HepG2 (cell line): ENCODE measurements at regions not wholly inside any gene's neighbourhood (a gene's known extent, or its start where the extent isn't known, plus 50 kb on each side); places are given as distances from the start of the nearest gene placed in this dataset.

ENCODE experiments used
- ATAC-seq: fragments of 200-7000 bp; cut with Tn5 transposase; 3 replicates; pipeline ENCODE4 v1.9.1; 2020; ENCODE audit warnings: mild to moderate bottlenecking, moderate library complexity
- BruUV-seq: library from RNA; stranded (reverse); fragments of 400-500 nt; replicated peaks from 2 replicates; lab custom pipeline; 2021; lab: Mats Ljungman, UMichigan
- CTCF ChIA-PET: fragments of 300-600 bp; formaldehyde crosslinking; extraction: SDS; loops from one replicate; lab custom pipeline; 2021; ENCODE audit warnings: low total read pairs, inconsistent platforms, low intra/inter-chr PET ratio; lab: Yijun Ruan, JAX
- POLR2A ChIA-PET: fragments of 350-600 bp; sonication (Branson Sonifier 250); formaldehyde crosslinking; loops from one replicate; lab custom pipeline; 2020; ENCODE audit warnings: antibody characterized with exemption, inconsistent platforms; lab: Yijun Ruan, JAX
- DNase-seq: peaks from one replicate; pipeline ENCODE4 v3.0.0-alpha.2; 2015; ENCODE audit warnings: low spot score
- FAIRE-seq: peaks from 3 replicates; lab custom pipeline; 2011; peaks lifted over from hg19 to GRCh38; lab: Jason Lieb, UNC
- H2AFZ ChIP-seq: one replicate; pipeline ENCODE4 v1.6.1; 2011; ENCODE audit warnings: low read length, inconsistent platforms
- H3K27ac ChIP-seq: fragments of 300-600 bp; 3 replicates; pipeline ENCODE4 v1.8.0; 2011; ENCODE audit warnings: mixed run types, mild to moderate bottlenecking, mixed read lengths, low read length, inconsistent platforms; ENCODE audit not compliant: insufficient read depth; ENCODE audit errors: extremely low read length
- H3K27me3 ChIP-seq, 2 experiments: fragments of 200-600 bp in 1 of 2; 2 replicates in 1 of 2; 3 replicates in 1 of 2; pipeline versions ENCODE4 v1.6.0 to v1.8.0; 2011; ENCODE audit warnings: low read length in 2 of 2, mild to moderate bottlenecking in 2 of 2, moderate library complexity in 2 of 2, inconsistent platforms in 1 of 2; ENCODE audit not compliant: insufficient read depth in 2 of 2, control insufficient read depth in 1 of 2
- H3K36me3 ChIP-seq, 2 experiments: fragments of 200-600 bp in 1 of 2; replicated peaks in 1 of 2; 2 replicates in 1 of 2; 3 replicates in 1 of 2; pipeline versions ENCODE4 v1.5.1 to v1.8.0; 2011; ENCODE audit warnings: low read length in 2 of 2, inconsistent platforms in 1 of 2; ENCODE audit not compliant: insufficient read depth in 2 of 2, control insufficient read depth in 1 of 2
- H3K4me1 ChIP-seq: 2 replicates; pipeline ENCODE4 v1.5.1; 2012; ENCODE audit warnings: low read length, inconsistent platforms; ENCODE audit not compliant: insufficient read depth
- H3K4me2 ChIP-seq: 2 replicates; pipeline ENCODE4 v1.6.0; 2011; ENCODE audit warnings: low read depth, low read length, inconsistent platforms
- H3K4me3 ChIP-seq, 3 experiments: fragments of 200-600 bp in 1 of 3; sonication (generic), shearing (Covaris generic) in 1 of 3; replicated peaks in 1 of 3; 2 replicates each; pipeline ENCODE4 v1.5.1; 2011 to 2016; ENCODE audit warnings: low read length in 3 of 3, inconsistent platforms in 2 of 3, low read depth in 2 of 3, mild to moderate bottlenecking in 2 of 3, control low read depth in 1 of 3, mixed read lengths in 1 of 3; ENCODE audit not compliant: insufficient read depth in 1 of 3
- H3K79me2 ChIP-seq: one replicate; pipeline ENCODE4 v1.6.1; 2011; ENCODE audit warnings: low read length, inconsistent platforms; ENCODE audit not compliant: insufficient read depth
- H3K9ac ChIP-seq: 2 replicates; pipeline ENCODE4 v1.6.0; 2011; ENCODE audit warnings: mild to moderate bottlenecking, low read depth, low read length, inconsistent platforms; ENCODE audit not compliant: insufficient read depth
- H3K9me3 ChIP-seq: 2 replicates; pipeline ENCODE4 v1.5.1; 2012; ENCODE audit warnings: mild to moderate bottlenecking, low read length
- H4K20me1 ChIP-seq: 2 replicates; pipeline ENCODE4 v1.6.0; 2011; ENCODE audit warnings: inconsistent platforms, mild to moderate bottlenecking, low read length, moderate library complexity; ENCODE audit not compliant: insufficient read depth
- ARID5B ChIP-seq: IDR thresholded peaks from 2 replicates; pipeline ENCODE4 v1.4.0; 2020; ENCODE audit warnings: mild to moderate bottlenecking, missing genetic modification reagents
- DR1 ChIP-seq: sonication (generic); formaldehyde crosslinking; IDR thresholded peaks from 2 replicates; pipeline ENCODE4 v1.8.0; 2021; ENCODE audit warnings: mild to moderate bottlenecking, missing genetic modification reagents, inconsistent platforms
- EED ChIP-seq: sonication (generic); formaldehyde crosslinking; IDR thresholded peaks from 2 replicates; pipeline ENCODE4 v1.5.0; 2020; ENCODE audit warnings: mild to moderate bottlenecking, missing genetic modification reagents
- FIP1L1 ChIP-seq: fragments of 200-400 bp; formaldehyde crosslinking; IDR thresholded peaks from 2 replicates; pipeline ENCODE4 v1.6.1; 2018; ENCODE audit warnings: low read depth, mild to moderate bottlenecking, low read length, moderate library complexity, borderline replicate concordance; ENCODE audit not compliant: insufficient read depth
- HMG20A ChIP-seq: IDR thresholded peaks from 2 replicates; pipeline ENCODE4 v1.6.1; 2016; ENCODE audit warnings: borderline replicate concordance
- ISL2 ChIP-seq: sonication (generic); formaldehyde crosslinking; IDR thresholded peaks from 2 replicates; pipeline ENCODE4 v1.5.0; 2020; ENCODE audit warnings: missing genetic modification reagents
- KAT8 ChIP-seq: IDR thresholded peaks from 2 replicates; pipeline ENCODE4 v1.6.1; 2016; ENCODE audit warnings: missing genetic modification reagents, missing compliant biosample characterization
- KDM4B ChIP-seq: sonication (generic); formaldehyde crosslinking; IDR thresholded peaks from 2 replicates; pipeline ENCODE4 v1.4.0; 2020; ENCODE audit warnings: missing genetic modification reagents
- MED8 ChIP-seq: sonication (generic); formaldehyde crosslinking; IDR thresholded peaks from 2 replicates; pipeline ENCODE4 v1.8.1; 2023; ENCODE audit warnings: mild to moderate bottlenecking, missing genetic modification reagents; ENCODE audit not compliant: insufficient replicate concordance
- MYNN ChIP-seq: sonication (generic); formaldehyde crosslinking; IDR thresholded peaks from 2 replicates; pipeline ENCODE4 v1.4.0; 2020; ENCODE audit warnings: mild to moderate bottlenecking, low read depth, missing genetic modification reagents
- NFYB ChIP-seq: sonication (generic); formaldehyde crosslinking; IDR thresholded peaks from 2 replicates; pipeline ENCODE4 v1.4.0; 2020; ENCODE audit warnings: missing genetic modification reagents
- RCOR2 ChIP-seq: IDR thresholded peaks from 2 replicates; pipeline ENCODE4 v1.6.1; 2016; ENCODE audit warnings: missing biosample characterization, missing genetic modification reagents
- RORA ChIP-seq: sonication (generic); formaldehyde crosslinking; IDR thresholded peaks from 2 replicates; pipeline ENCODE4 v1.5.0; 2020; ENCODE audit warnings: mild to moderate bottlenecking, missing genetic modification reagents, moderate library complexity
- SMARCE1 ChIP-seq: fragments of 450-650 bp; IDR thresholded peaks from 2 replicates; pipeline ENCODE4 v1.6.1; 2017; ENCODE audit warnings: borderline replicate concordance
- TOPORS ChIP-seq: sonication (generic); formaldehyde crosslinking; IDR thresholded peaks from 2 replicates; pipeline ENCODE4 v1.8.0; 2023; ENCODE audit warnings: mild to moderate bottlenecking, missing genetic modification reagents
- ZBTB1 ChIP-seq: sonication (generic); formaldehyde crosslinking; IDR thresholded peaks from 2 replicates; pipeline ENCODE4 v1.4.0; 2020; ENCODE audit warnings: missing genetic modification reagents, borderline replicate concordance
- ZNF468 ChIP-seq: sonication (generic); formaldehyde crosslinking; IDR thresholded peaks from 2 replicates; pipeline ENCODE4 v1.8.0; 2022; ENCODE audit warnings: mild to moderate bottlenecking, moderate library complexity, missing genetic modification reagents
- ZNF713 ChIP-seq: sonication (generic); formaldehyde crosslinking; IDR thresholded peaks from 2 replicates; pipeline ENCODE4 v1.4.0; 2020; ENCODE audit warnings: mild to moderate bottlenecking, missing genetic modification reagents
- WGBS: methylation state at CpG from one replicate; pipeline ENCODE4 v1.1.6; 2017; ENCODE audit warnings: low lambda C conversion rate; 5-methylcytosine and 5-hydroxymethylcytosine counted together
- in situ Hi-C: cut with HindIII; loops from 2 replicates; pipeline ENCODE4 v1.10.0; 2017; ENCODE audit warnings: low pct_unique_long_range_greater_than_20kb; ENCODE audit not compliant: extremely low pct_ligation_motif_present
- intact Hi-C: fragments of 100-400 bp; cut with micrococcal nuclease; formaldehyde crosslinking; loops from one replicate; pipeline ENCODE4 v1.10.0; 2022; ENCODE audit not compliant: unreplicated experiment
- TF ChIP-seq, protein P1 (sequence below): sonication (generic); formaldehyde crosslinking; IDR thresholded peaks from 2 replicates; pipeline ENCODE4 v1.5.1; 2020; ENCODE audit warnings: mild to moderate bottlenecking, missing genetic modification reagents, borderline replicate concordance

GRCh38 chrX:25536307-25536970, 520.7 kb upstream of the ARX start:
- H3K27ac ChIP-seq: no peak overlapping the region
- ChIA-PET CTCF (no interaction called here), POLR2A (no interaction called here)
- no peak overlapping the region for H3K4me3 ChIP-seq
- peak; percentile 92 for ATAC-seq
- no peak overlapping the region for H3K9ac ChIP-seq
- no peaks in the 10 kb centered on the region for H3K27me3 ChIP-seq
- intact Hi-C loops (no loop called here), in situ Hi-C loops (no loop called here)
- no peaks in the 10 kb centered on the region for H3K9me3 ChIP-seq
- no peaks in the 10 kb centered on the region for H4K20me1 ChIP-seq
- peak; percentile 47 for DNase-seq
- no peak overlapping the region for H3K4me2 ChIP-seq
- H3K79me2 ChIP-seq: no peaks in the 10 kb centered on the region
- WGBS: 0% methylated on average over 2 of the region's 2 CpGs
- H2AFZ ChIP-seq: no peak overlapping the region
- no peaks in the 10 kb centered on the region for H3K36me3 ChIP-seq
- peaks cover 13% of the 10 kb centered on the region; the same call in 1 of the 2 replicates for H3K4me1 ChIP-seq
- FAIRE-seq: peak; percentile 63
- no TSS peak for BruUV-seq
- TF ChIP-seq ISL2 (CRISPR knock-in tag) (peak; percentile 97), MED8 (CRISPR knock-in tag) (no peak), ARID5B (CRISPR knock-in tag) (peak; percentile 78), SMARCE1 (no peak), KDM4B (CRISPR knock-in tag) (no peak), RORA (CRISPR knock-in tag) (no peak), ZNF713 (CRISPR knock-in tag) (no peak), HMG20A (CRISPR knock-in tag) (peak; percentile 55; the same call in 1 of the 2 replicates), EED (CRISPR knock-in tag) (no peak), RCOR2 (CRISPR knock-in tag) (peak; percentile 22; the same call in 1 of the 2 replicates), MYNN (CRISPR knock-in tag) (no peak), NFYB (CRISPR knock-in tag) (no peak), ZBTB1 (CRISPR knock-in tag) (no peak), KAT8 (CRISPR knock-in tag) (0 out of 2 replicates have a peak, but pooled peaks have one; percentile 21), FIP1L1 (no peak), TOPORS (no peak), ZNF468 (CRISPR knock-in tag) (no peak), DR1 (CRISPR knock-in tag) (no peak)
- TF ChIP-seq, protein P1, sequence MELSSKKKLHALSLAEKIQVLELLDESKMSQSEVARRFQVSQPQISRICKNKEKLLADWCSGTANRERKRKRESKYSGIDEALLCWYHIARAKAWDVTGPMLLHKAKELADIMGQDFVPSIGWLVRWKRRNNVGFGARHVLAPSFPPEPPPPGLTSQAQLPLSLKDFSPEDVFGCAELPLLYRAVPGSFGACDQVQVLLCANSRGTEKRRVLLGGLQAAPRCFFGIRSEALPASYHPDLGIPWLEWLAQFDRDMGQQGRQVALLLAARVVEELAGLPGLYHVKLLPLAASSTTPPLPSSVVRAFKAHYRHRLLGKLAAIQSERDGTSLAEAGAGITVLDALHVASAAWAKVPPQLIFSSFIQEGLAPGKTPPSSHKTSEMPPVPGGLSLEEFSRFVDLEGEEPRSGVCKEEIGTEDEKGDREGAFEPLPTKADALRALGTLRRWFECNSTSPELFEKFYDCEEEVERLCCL (CRISPR knock-in tag): no peak
